Gastroesophageal sphincter (tissue), 3 donors: ENCODE measurements at regions not wholly inside any gene's neighbourhood (a gene's known extent, or its start where the extent isn't known, plus 50 kb on each side); places are given as distances from the start of the nearest gene placed in this dataset.

ENCODE experiments used
- CTCF ChIP-seq, 4 experiments: fragments of 200-600 bp in 2 of 4; fragments of 450-650 bp in 2 of 4; sonication (generic) in 1 of 4; IDR thresholded peaks; one replicate each; pipeline ENCODE4 v1.5.1; 2017 to 2019; ENCODE audit warnings: antibody characterized with exemption in 4 of 4, mild to moderate bottlenecking in 2 of 4, moderate library complexity in 2 of 4
- EP300 ChIP-seq: sonication (generic); formaldehyde crosslinking; IDR thresholded peaks from one replicate; pipeline ENCODE4 v1.6.1; 2017; ENCODE audit warnings: antibody characterized with exemption, mild to moderate bottlenecking
- POLR2A ChIP-seq, 2 donors: fragments of 450-650 bp; IDR thresholded peaks; one replicate each; pipeline ENCODE4 v1.6.1; 2017; ENCODE audit warnings: antibody characterized with exemption in 2 of 2, mild to moderate bottlenecking in 2 of 2, moderate library complexity in 1 of 2
- POLR2AphosphoS5 ChIP-seq: sonication (generic); formaldehyde crosslinking; IDR thresholded peaks from one replicate; pipeline ENCODE4 v1.6.1; 2017; ENCODE audit warnings: antibody characterized with exemption

GRCh38 chr2:4024605-4025004, 321.2 kb downstream of the DCDC2C start:
- TF ChIP-seq EP300 (no peak), CTCF (IDR thresholded peaks at IDR 0.05) (no peak), POLR2AphosphoS5 (no peak), POLR2A (IDR thresholded peaks at IDR 0.05) (no peak)
